A673 (cell line): ENCODE measurements at regions not wholly inside any gene's neighbourhood (a gene's known extent, or its start where the extent isn't known, plus 50 kb on each side); places are given as distances from the start of the nearest gene placed in this dataset.

ENCODE experiments used
- CTCF ChIP-seq: fragments of 300-800, 200-600 bp; sonication (generic); conservative IDR thresholded peaks from 2 replicates; pipeline ENCODE4 v1.5.1; 2017; ENCODE audit warnings: low read depth, mild to moderate bottlenecking, antibody characterized with exemption, low read length, moderate library complexity, mixed read lengths
- EZH2 ChIP-seq: fragments of 200-600 bp; sonication (generic); IDR thresholded peaks from 2 replicates; pipeline ENCODE4 v1.6.1; 2017; ENCODE audit warnings: borderline replicate concordance, low read depth, mild to moderate bottlenecking, mixed read lengths, antibody characterized with exemption, low read length; ENCODE audit not compliant: poor library complexity, severe bottlenecking

DNA sequence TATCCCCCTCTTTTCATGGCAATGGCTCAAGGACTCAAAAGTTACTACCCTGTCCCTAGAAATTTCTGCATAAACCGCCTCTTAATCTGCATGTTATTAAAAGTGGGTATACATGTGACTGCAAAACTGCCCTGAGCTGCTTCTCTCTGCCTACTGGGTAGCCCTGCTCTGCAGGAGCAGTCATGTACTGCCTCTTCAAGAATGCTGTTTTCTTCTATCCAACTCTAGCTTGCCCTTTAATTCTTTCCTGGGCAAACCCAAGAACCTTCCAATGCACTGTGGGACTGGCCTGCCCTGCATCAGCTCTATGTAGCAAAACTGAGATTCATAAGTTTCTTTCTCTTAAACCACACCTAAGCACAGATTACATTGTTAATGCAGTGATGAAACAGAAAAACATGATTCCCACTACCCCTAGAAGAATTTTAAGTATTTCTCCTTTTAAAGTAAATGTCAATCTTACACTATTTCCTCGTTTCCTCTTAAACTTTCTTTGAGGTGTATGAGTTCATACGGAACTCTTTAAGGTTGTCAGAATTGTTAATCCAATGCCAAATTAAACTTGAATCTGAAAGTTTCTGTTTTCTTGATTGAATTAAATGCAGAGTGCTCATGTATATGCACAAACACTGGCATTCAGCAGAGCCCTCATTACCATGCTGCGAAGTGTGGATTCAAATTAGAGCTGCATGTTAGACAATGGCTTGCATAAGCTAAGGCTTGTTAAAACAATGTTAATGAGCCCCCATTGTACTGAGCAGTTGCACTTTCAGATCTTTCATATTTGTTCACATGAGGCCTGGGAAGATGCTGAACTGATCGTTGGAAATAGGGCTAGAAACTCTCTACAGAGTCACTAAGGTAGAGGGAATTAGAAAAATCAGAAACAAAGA, 669.9 kb upstream of the PCDH20 start:
- TF ChIP-seq CTCF = no peak
- no peak for TF ChIP-seq EZH2
